ENCODE measurements at regions not wholly inside any gene's neighbourhood (a gene's known extent, or its start where the extent isn't known, plus 50 kb on each side); places are given as distances from the start of the nearest gene placed in this dataset.

GRCh38 chr5:107127878-107128277 lies 542.9 kb downstream of the EFNA5 start:
- no peak overlapping the region for H3K4me2 ChIP-seq (ENCODE audit: insufficient read depth, insufficient read length, low read length)
- H3K4ac ChIP-seq (ENCODE audit: low read depth, low read length), result no peak overlapping the region
- H3K27me3 ChIP-seq (ENCODE audit: insufficient read depth, low read length), result no peaks in the 10 kb centered on the region
- TF ChIP-seq, protein P1, sequence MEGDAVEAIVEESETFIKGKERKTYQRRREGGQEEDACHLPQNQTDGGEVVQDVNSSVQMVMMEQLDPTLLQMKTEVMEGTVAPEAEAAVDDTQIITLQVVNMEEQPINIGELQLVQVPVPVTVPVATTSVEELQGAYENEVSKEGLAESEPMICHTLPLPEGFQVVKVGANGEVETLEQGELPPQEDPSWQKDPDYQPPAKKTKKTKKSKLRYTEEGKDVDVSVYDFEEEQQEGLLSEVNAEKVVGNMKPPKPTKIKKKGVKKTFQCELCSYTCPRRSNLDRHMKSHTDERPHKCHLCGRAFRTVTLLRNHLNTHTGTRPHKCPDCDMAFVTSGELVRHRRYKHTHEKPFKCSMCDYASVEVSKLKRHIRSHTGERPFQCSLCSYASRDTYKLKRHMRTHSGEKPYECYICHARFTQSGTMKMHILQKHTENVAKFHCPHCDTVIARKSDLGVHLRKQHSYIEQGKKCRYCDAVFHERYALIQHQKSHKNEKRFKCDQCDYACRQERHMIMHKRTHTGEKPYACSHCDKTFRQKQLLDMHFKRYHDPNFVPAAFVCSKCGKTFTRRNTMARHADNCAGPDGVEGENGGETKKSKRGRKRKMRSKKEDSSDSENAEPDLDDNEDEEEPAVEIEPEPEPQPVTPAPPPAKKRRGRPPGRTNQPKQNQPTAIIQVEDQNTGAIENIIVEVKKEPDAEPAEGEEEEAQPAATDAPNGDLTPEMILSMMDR (conservative IDR thresholded peaks at IDR 0.05), result no peak
- H2AK5ac ChIP-seq (ENCODE audit: insufficient read length, low read length), result no peak overlapping the region
- no peak overlapping the region for H4K8ac ChIP-seq (replicated peaks; ENCODE audit: insufficient read length, low read depth, low read length)
- H2BK15ac ChIP-seq (ENCODE audit: low read depth, low read length), result no peak overlapping the region
- H3K23ac ChIP-seq (ENCODE audit: insufficient read length, low read depth, low read length), result no peak overlapping the region
- no peak overlapping the region for H3K14ac ChIP-seq (ENCODE audit: insufficient read depth, low read length)
- Mint-ChIP-seq H3K36me3 (ENCODE audit: insufficient read depth in 1 of 3, low read depth in 3 of 3) (peaks cover 0 to 4% (median 0%) of the 10 kb centered on the region in 3 experiments; a peak in 2 of 7 replicates), H3K27me3 (ENCODE audit: low read depth) (no peaks in the 10 kb centered on the region), H3K9me3 (peaks cover 4% of the 10 kb centered on the region in 2 experiments; a peak in 3 of 5 replicates), H3K4me3 (no peak overlapping the region), H3K4me1 (peaks cover 5 to 6% of the 10 kb centered on the region in 2 experiments; a peak in 3 of 4 replicates), H3K27ac (no peak overlapping the region)
- no peak for DNase-seq
- H3K9me3 ChIP-seq (ENCODE audit: control insufficient read depth, low read depth, low read length), result no peaks in the 10 kb centered on the region
- H2BK120ac ChIP-seq (ENCODE audit: low read depth, low read length, poor library complexity, severe bottlenecking), result no peak overlapping the region
- no peak overlapping the region for H3T11ph ChIP-seq (ENCODE audit: low read length)
- H4K20me1 ChIP-seq (ENCODE audit: control insufficient read depth, insufficient read depth, insufficient read length), result no peaks in the 10 kb centered on the region
- H3K4me1 ChIP-seq (ENCODE audit: insufficient read depth, low read length), result no peaks in the 10 kb centered on the region
- no peak overlapping the region for H3K27ac ChIP-seq (ENCODE audit: insufficient read length, low read depth, low read length)
- H3K56ac ChIP-seq (ENCODE audit: insufficient read length, low read depth, low read length), result no peak overlapping the region
- WGBS (ENCODE audit: extremely low coverage, insufficient read length, low lambda C conversion rate), result no CpG with 5 or more reads among the region's 1 CpG
- no peak overlapping the region for H2BK12ac ChIP-seq (ENCODE audit: insufficient read length, low read depth, low read length)
- H3K23me2 ChIP-seq (ENCODE audit: insufficient read length, low read depth, low read length, poor library complexity, severe bottlenecking), result no peaks in the 10 kb centered on the region
- no peak overlapping the region for H3K18ac ChIP-seq (ENCODE audit: insufficient read length, low read depth, low read length)
- no peaks in the 10 kb centered on the region for H3K79me1 ChIP-seq (ENCODE audit: insufficient read depth, low read depth, low read length, poor library complexity, severe bottlenecking)
- no peak overlapping the region for H4K91ac ChIP-seq (ENCODE audit: insufficient read length, low read depth, low read length)
- H2BK5ac ChIP-seq (ENCODE audit: insufficient read length, low read length), result no peak overlapping the region
- no peak overlapping the region for H2BK20ac ChIP-seq (ENCODE audit: low read depth, low read length, poor library complexity, severe bottlenecking)
- H3K79me2 ChIP-seq (ENCODE audit: insufficient read depth, low read length), result no peaks in the 10 kb centered on the region
- H3K9ac ChIP-seq (ENCODE audit: extremely low read depth, insufficient read length, low read length), result no peak overlapping the region
- no peak overlapping the region for H4K5ac ChIP-seq (ENCODE audit: insufficient read length, low read depth, low read length)
- H2AFZ ChIP-seq (ENCODE audit: low read length), result no peak overlapping the region
